Astrocyte (in vitro differentiated cells and primary cell): ENCODE measurements at regions not wholly inside any gene's neighbourhood (a gene's known extent, or its start where the extent isn't known, plus 50 kb on each side); places are given as distances from the start of the nearest gene placed in this dataset.

ENCODE experiments used
- DNase-seq: peaks from one replicate; pipeline ENCODE4 v3.0.0-alpha.2; 2010; ENCODE audit warnings: low read depth
- FAIRE-seq: peaks from 2 replicates; lab custom pipeline; 2011; peaks lifted over from hg19 to GRCh38; lab: Jason Lieb, UNC
- H2AFZ ChIP-seq: 2 replicates; pipeline ENCODE4 v1.6.0; 2012; ENCODE audit warnings: low read depth, low read length, inconsistent platforms
- H3K27ac ChIP-seq: 2 replicates; pipeline ENCODE4 v1.5.1; 2011; ENCODE audit warnings: low read depth, low read length, inconsistent platforms
- H3K27me3 ChIP-seq: 2 replicates; pipeline ENCODE4 v1.6.0; 2011; ENCODE audit warnings: low read length, inconsistent platforms; ENCODE audit not compliant: insufficient read depth
- H3K36me3 ChIP-seq: 2 replicates; pipeline ENCODE4 v1.5.1; 2011; ENCODE audit warnings: low read length, inconsistent platforms; ENCODE audit not compliant: insufficient read depth
- H3K4me1 ChIP-seq: 2 replicates; pipeline ENCODE4 v1.5.1; 2011; ENCODE audit warnings: low read length, inconsistent platforms; ENCODE audit not compliant: insufficient read depth
- H3K4me2 ChIP-seq: 2 replicates; pipeline ENCODE4 v1.6.0; 2012; ENCODE audit warnings: low read length, inconsistent platforms
- H3K4me3 ChIP-seq: 2 replicates; pipeline ENCODE4 v1.5.1; 2011; ENCODE audit warnings: low read depth, mild to moderate bottlenecking, low read length, inconsistent platforms; ENCODE audit not compliant: insufficient read depth
- H3K79me2 ChIP-seq: 2 replicates; pipeline ENCODE4 v1.6.0; 2012; ENCODE audit warnings: mild to moderate bottlenecking, low read length, inconsistent platforms; ENCODE audit not compliant: insufficient read depth
- H3K9ac ChIP-seq: 2 replicates; pipeline ENCODE4 v1.6.0; 2012; ENCODE audit warnings: mild to moderate bottlenecking, low read length, inconsistent platforms
- H3K9me3 ChIP-seq: 2 replicates; pipeline ENCODE4 v1.5.1; 2012; ENCODE audit warnings: low read depth, mild to moderate bottlenecking, low read length, inconsistent platforms; ENCODE audit not compliant: insufficient read depth
- H4K20me1 ChIP-seq: 2 replicates; pipeline ENCODE4 v1.6.0; 2012; ENCODE audit warnings: low read length, inconsistent platforms; ENCODE audit not compliant: insufficient read depth
- H3K27ac Mint-ChIP-seq: one replicate; pipeline ENCODE4 v1.8.0; 2021; ENCODE audit warnings: mild to moderate bottlenecking, mixed read lengths; ENCODE audit not compliant: unreplicated experiment
- H3K27me3 Mint-ChIP-seq: one replicate; pipeline ENCODE4 v1.8.0; 2021; ENCODE audit warnings: low read depth, mixed read lengths; ENCODE audit not compliant: unreplicated experiment
- H3K36me3 Mint-ChIP-seq: one replicate; pipeline ENCODE4 v1.8.0; 2021; ENCODE audit warnings: low read depth, mixed read lengths; ENCODE audit not compliant: unreplicated experiment
- H3K4me1 Mint-ChIP-seq: one replicate; pipeline ENCODE4 v1.8.0; 2021; ENCODE audit warnings: low read depth, mixed read lengths; ENCODE audit not compliant: unreplicated experiment
- H3K4me3 Mint-ChIP-seq: one replicate; pipeline ENCODE4 v1.8.0; 2021; ENCODE audit warnings: mild to moderate bottlenecking, moderate library complexity, mixed read lengths; ENCODE audit not compliant: unreplicated experiment
- H3K9me3 Mint-ChIP-seq: one replicate; pipeline ENCODE4 v1.8.0; 2021; ENCODE audit warnings: mild to moderate bottlenecking, mixed read lengths; ENCODE audit not compliant: unreplicated experiment
- CTCF ChIP-seq: IDR thresholded peaks from 2 replicates; pipeline ENCODE4 v1.5.1; 2011; ENCODE audit warnings: low read depth, mild to moderate bottlenecking, inconsistent platforms, low read length, moderate library complexity; ENCODE audit not compliant: insufficient read depth
- EZH2 ChIP-seq: IDR thresholded peaks from 2 replicates; pipeline ENCODE4 v1.6.1; 2012; ENCODE audit warnings: mild to moderate bottlenecking, low read length, inconsistent platforms; ENCODE audit not compliant: insufficient read depth

- no peaks in the 10 kb centered on the region for H3K27me3 Mint-ChIP-seq
- Histone ChIP-seq H3K9me3 (no peaks in the 10 kb centered on the region), H3K4me3 (no peak overlapping the region), H3K36me3 (no peaks in the 10 kb centered on the region), H3K4me1 (peaks cover 4% of the 10 kb centered on the region), H3K79me2 (no peaks in the 10 kb centered on the region), H2AFZ (no peak overlapping the region), H3K4me2 (peak overlapping the region; percentile 54), H3K9ac (no peak overlapping the region), H3K27ac (no peak overlapping the region), H4K20me1 (no peaks in the 10 kb centered on the region), H3K27me3 (no peaks in the 10 kb centered on the region)
- H3K4me3 Mint-ChIP-seq, result no peak overlapping the region
- no peak for FAIRE-seq
- H3K9me3 Mint-ChIP-seq, result peaks cover 3% of the 10 kb centered on the region
- H3K36me3 Mint-ChIP-seq, result no peaks in the 10 kb centered on the region
- peak; percentile 52 for DNase-seq
- H3K27ac Mint-ChIP-seq, result no peak overlapping the region
- TF ChIP-seq EZH2 (no peak), CTCF (no peak)
- H3K4me1 Mint-ChIP-seq, result peaks cover 7% of the 10 kb centered on the region
Observed at GRCh38 chr4:31803526-31804195, 1083.5 kb downstream of the PCDH7 start.

- Histone ChIP-seq H3K4me2 (no peak overlapping the region), H4K20me1 (no peaks in the 10 kb centered on the region), H3K9me3 (no peaks in the 10 kb centered on the region), H2AFZ (no peak overlapping the region), H3K79me2 (no peaks in the 10 kb centered on the region), H3K27me3 (no peaks in the 10 kb centered on the region), H3K4me1 (peaks cover 4% of the 10 kb centered on the region), H3K27ac (no peak overlapping the region), H3K9ac (no peak overlapping the region), H3K36me3 (no peaks in the 10 kb centered on the region), H3K4me3 (no peak overlapping the region)
- peaks cover 3% of the 10 kb centered on the region for H3K9me3 Mint-ChIP-seq
- H3K27ac Mint-ChIP-seq, result no peak overlapping the region
- FAIRE-seq, result no peak
- H3K36me3 Mint-ChIP-seq, result no peaks in the 10 kb centered on the region
- TF ChIP-seq CTCF, result no peak
- no peak for TF ChIP-seq EZH2
- peak; percentile 63 for DNase-seq
- no peak overlapping the region for H3K4me3 Mint-ChIP-seq
- H3K4me1 Mint-ChIP-seq, result peaks cover 7% of the 10 kb centered on the region
- H3K27me3 Mint-ChIP-seq, result no peaks in the 10 kb centered on the region
Observed at GRCh38 chr4:31807036-31807435, 1086.9 kb downstream of the PCDH7 start.

- no peak for TF ChIP-seq CTCF
- no peak for TF ChIP-seq EZH2
- no peaks in the 10 kb centered on the region for H3K27me3 Mint-ChIP-seq
- Histone ChIP-seq H2AFZ (no peak overlapping the region), H3K79me2 (no peaks in the 10 kb centered on the region), H3K27ac (no peak overlapping the region), H3K9me3 (no peaks in the 10 kb centered on the region), H3K4me2 (no peak overlapping the region), H3K36me3 (no peaks in the 10 kb centered on the region), H3K4me3 (no peak overlapping the region), H3K9ac (no peak overlapping the region), H3K4me1 (no peaks in the 10 kb centered on the region), H3K27me3 (no peaks in the 10 kb centered on the region), H4K20me1 (no peaks in the 10 kb centered on the region)
- H3K9me3 Mint-ChIP-seq, result peaks cover 5% of the 10 kb centered on the region
- no peak overlapping the region for H3K27ac Mint-ChIP-seq
- DNase-seq (no peak), FAIRE-seq (no peak)
- no peak overlapping the region for H3K4me3 Mint-ChIP-seq
- H3K4me1 Mint-ChIP-seq, result no peaks in the 10 kb centered on the region
- no peaks in the 10 kb centered on the region for H3K36me3 Mint-ChIP-seq
Observed at GRCh38 chr4:31844350-31844749, 1124.2 kb downstream of the PCDH7 start.
